Kidney (tissue), 13 donors: ENCODE measurements at regions not wholly inside any gene's neighbourhood (a gene's known extent, or its start where the extent isn't known, plus 50 kb on each side); places are given as distances from the start of the nearest gene placed in this dataset.

ENCODE experiments used
- DNase-seq, 5 donors: peaks; one replicate each; pipeline ENCODE4 v3.0.0-alpha.2; 2013 to 2020
- FAIRE-seq: peaks from 2 replicates; lab custom pipeline; 2012; peaks lifted over from hg19 to GRCh38; lab: Jason Lieb, UNC
- H3K27ac ChIP-seq, 2 donors: one replicate each; pipeline ENCODE4 v1.7.0; 2013; ENCODE audit warnings: low read depth in 2 of 2, low read length in 2 of 2, inconsistent platforms in 1 of 2
- H3K27me3 ChIP-seq: one replicate; pipeline ENCODE4 v1.7.1; 2013; ENCODE audit warnings: low read length, inconsistent platforms; ENCODE audit not compliant: control insufficient read depth, insufficient read depth
- H3K36me3 ChIP-seq, 3 donors: one replicate each; pipeline versions ENCODE4 v1.7.0 to v1.7.1; 2013; ENCODE audit warnings: low read length in 3 of 3, control low read depth in 1 of 3, inconsistent platforms in 1 of 3; ENCODE audit not compliant: insufficient read depth in 3 of 3, control insufficient read depth in 2 of 3
- H3K4me1 ChIP-seq, 3 donors: one replicate each; pipeline versions ENCODE4 v1.7.0 to v1.7.1; 2013; ENCODE audit warnings: low read length in 3 of 3, inconsistent platforms in 1 of 3, low read depth in 1 of 3; ENCODE audit not compliant: control insufficient read depth in 2 of 3, insufficient read depth in 2 of 3
- H3K4me3 ChIP-seq, 3 donors: one replicate each; pipeline versions ENCODE4 v1.7.0 to v1.8.1; 2013; ENCODE audit warnings: low read length in 3 of 3, control low read depth in 1 of 3, inconsistent platforms in 1 of 3
- H3K9ac ChIP-seq, 3 donors: one replicate each; pipeline versions ENCODE4 v1.7.0 to v1.7.1; 2013; ENCODE audit warnings: low read length in 3 of 3, control low read depth in 1 of 3, inconsistent platforms in 1 of 3
- H3K9me3 ChIP-seq, 3 donors: one replicate each; pipeline versions ENCODE4 v1.7.0 to v1.7.1; 2013; ENCODE audit warnings: low read length in 3 of 3, control low read depth in 1 of 3, inconsistent platforms in 1 of 3; ENCODE audit not compliant: control insufficient read depth in 2 of 3, insufficient read depth in 1 of 3
- CTCF ChIP-seq: IDR thresholded peaks from 3 replicates; pipeline ENCODE4 v1.5.1; 2012; ENCODE audit warnings: mild to moderate bottlenecking, moderate library complexity, borderline replicate concordance; ENCODE audit not compliant: insufficient read depth; ENCODE audit errors: extremely low read depth
- intact Hi-C: fragments of 100-400 bp; cut with DNase I; formaldehyde crosslinking; loops from one replicate; pipeline ENCODE4 v1.11.1; 2022
- donor health status: control.
- donor health status: control.
- donor health status: control.
- donor health status: control.
- donor health status: control.
- donor health status: DM: yes; HTN: yes; CAD: no.
- donor health status: Normal renal cell carcinoma (clear cell type).

- peak in 3 of 5 donors; percentile 66 to 79 (median 74) for DNase-seq
- peaks cover 0 to 4% (median 0%) of the 10 kb centered on the region in 3 donors for H3K4me1 ChIP-seq
- no peaks in the 10 kb centered on the region for H3K9me3 ChIP-seq
- FAIRE-seq: no peak
- intact Hi-C loops: no loop called here
- TF ChIP-seq CTCF: no peak
- H3K27ac ChIP-seq: no peak overlapping the region
- H3K36me3 ChIP-seq: no peaks in the 10 kb centered on the region
- H3K27me3 ChIP-seq: no peaks in the 10 kb centered on the region
- no peak overlapping the region for H3K9ac ChIP-seq
- H3K4me3 ChIP-seq: no peak overlapping the region
Measured at GRCh38 chr6:156658186-156658965, 118.8 kb upstream of the ARID1B start.

GRCh38 chr6:156657296-156657695, 119.9 kb upstream of the ARID1B start:
- Histone ChIP-seq H3K4me1 (peaks cover 0 to 4% (median 0%) of the 10 kb centered on the region in 3 donors), H3K9me3 (no peaks in the 10 kb centered on the region), H3K36me3 (no peaks in the 10 kb centered on the region), H3K27ac (no peak overlapping the region), H3K4me3 (no peak overlapping the region), H3K27me3 (no peaks in the 10 kb centered on the region), H3K9ac (no peak overlapping the region)
- no peak for TF ChIP-seq CTCF
- intact Hi-C loops: no loop called here
- DNase-seq (peak in 3 of 5 donors; percentile 44 to 57 (median 49)), FAIRE-seq (no peak)

- FAIRE-seq (no peak), DNase-seq (no peak)
- intact Hi-C loops: no loop called here
- H3K4me1 ChIP-seq: peaks cover 0 to 4% (median 0%) of the 10 kb centered on the region in 3 donors
- no peak overlapping the region for H3K27ac ChIP-seq
- no peak overlapping the region for H3K9ac ChIP-seq
- no peak for TF ChIP-seq CTCF
- no peaks in the 10 kb centered on the region for H3K27me3 ChIP-seq
- H3K4me3 ChIP-seq: no peak overlapping the region
- H3K36me3 ChIP-seq: no peaks in the 10 kb centered on the region
- H3K9me3 ChIP-seq: no peaks in the 10 kb centered on the region
Measured at GRCh38 chr6:156654919-156655918, 122.0 kb upstream of the ARID1B start.
